ENCODE measurements at regions not wholly inside any gene's neighbourhood (a gene's known extent, or its start where the extent isn't known, plus 50 kb on each side); places are given as distances from the start of the nearest gene placed in this dataset.

DNA sequence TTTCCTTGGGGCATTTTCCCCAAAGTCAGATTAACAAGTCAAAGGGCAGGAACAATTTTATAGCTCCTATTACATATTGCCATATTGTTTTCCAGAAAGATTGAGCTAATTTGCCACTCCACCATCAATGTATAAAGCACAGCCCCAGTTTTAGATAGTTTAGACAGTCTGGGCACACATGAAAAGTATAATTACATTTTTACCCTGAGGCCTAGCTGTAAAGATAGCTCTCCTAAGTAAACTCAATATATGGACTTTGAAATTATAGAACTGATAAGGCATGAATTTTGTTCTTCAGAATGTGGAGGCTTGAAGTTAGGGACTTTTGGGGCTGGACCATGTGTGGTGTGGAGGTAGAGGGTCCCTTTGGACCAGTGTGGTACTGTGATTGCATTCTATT, 166.0 kb downstream of the FHIP1A start:
- TF ChIP-seq, protein P1, sequence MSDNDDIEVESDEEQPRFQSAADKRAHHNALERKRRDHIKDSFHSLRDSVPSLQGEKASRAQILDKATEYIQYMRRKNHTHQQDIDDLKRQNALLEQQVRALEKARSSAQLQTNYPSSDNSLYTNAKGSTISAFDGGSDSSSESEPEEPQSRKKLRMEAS (IDR thresholded peaks at IDR 0.05), result no peak
- TF ChIP-seq, protein P2, sequence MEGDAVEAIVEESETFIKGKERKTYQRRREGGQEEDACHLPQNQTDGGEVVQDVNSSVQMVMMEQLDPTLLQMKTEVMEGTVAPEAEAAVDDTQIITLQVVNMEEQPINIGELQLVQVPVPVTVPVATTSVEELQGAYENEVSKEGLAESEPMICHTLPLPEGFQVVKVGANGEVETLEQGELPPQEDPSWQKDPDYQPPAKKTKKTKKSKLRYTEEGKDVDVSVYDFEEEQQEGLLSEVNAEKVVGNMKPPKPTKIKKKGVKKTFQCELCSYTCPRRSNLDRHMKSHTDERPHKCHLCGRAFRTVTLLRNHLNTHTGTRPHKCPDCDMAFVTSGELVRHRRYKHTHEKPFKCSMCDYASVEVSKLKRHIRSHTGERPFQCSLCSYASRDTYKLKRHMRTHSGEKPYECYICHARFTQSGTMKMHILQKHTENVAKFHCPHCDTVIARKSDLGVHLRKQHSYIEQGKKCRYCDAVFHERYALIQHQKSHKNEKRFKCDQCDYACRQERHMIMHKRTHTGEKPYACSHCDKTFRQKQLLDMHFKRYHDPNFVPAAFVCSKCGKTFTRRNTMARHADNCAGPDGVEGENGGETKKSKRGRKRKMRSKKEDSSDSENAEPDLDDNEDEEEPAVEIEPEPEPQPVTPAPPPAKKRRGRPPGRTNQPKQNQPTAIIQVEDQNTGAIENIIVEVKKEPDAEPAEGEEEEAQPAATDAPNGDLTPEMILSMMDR (IDR thresholded peaks at IDR 0.05 in 2 of 3, conservative IDR thresholded peaks at IDR 0.05 in 1 of 3; ENCODE audit: borderline replicate concordance in 1 of 3, insufficient read depth in 1 of 3, low read depth in 2 of 3, low read length in 2 of 3), result no peak
- no peak for TF ChIP-seq EZH2 (IDR thresholded peaks at IDR 0.05)
- no peak for TF ChIP-seq ZFX (IDR thresholded peaks at IDR 0.05)
- no peak for TF ChIP-seq CBX3 (IDR thresholded peaks at IDR 0.05; ENCODE audit: low read depth)
- TF ChIP-seq SIN3A (IDR thresholded peaks at IDR 0.05; ENCODE audit: low read depth), result no peak
- no peak for TF ChIP-seq JUND (IDR thresholded peaks at IDR 0.05)
- no peak for TF ChIP-seq SRF (IDR thresholded peaks at IDR 0.05; ENCODE audit: low read depth)
- TF ChIP-seq RAD21 (IDR thresholded peaks at IDR 0.05; ENCODE audit: low read depth), result no peak
- H2AFZ ChIP-seq (ENCODE audit: low read depth, low read length, poor library complexity, severe bottlenecking), result no peak overlapping the region
- ATAC-seq, result no peak
- H3K4me3 ChIP-seq (replicated peaks in 1 of 2; ENCODE audit: low read depth in 1 of 2, low read length in 2 of 2), result no peak overlapping the region
- H3K9ac ChIP-seq (ENCODE audit: low read length), result no peak overlapping the region
- ChIA-PET RAD21 (ENCODE audit: low non-redundant PET in 1 of 2, low total read pairs in 2 of 2, uncharacterized antibody in 2 of 2, unreplicated experiment in 2 of 2) (no interaction called here), POLR2A (no interaction called here), CTCF (no interaction called here)
- H3K79me2 ChIP-seq (ENCODE audit: insufficient read depth, low read length), result no peaks in the 10 kb centered on the region
- H3K9me3 ChIP-seq (ENCODE audit: control insufficient read depth in 1 of 2, insufficient read depth in 1 of 2, low read depth in 1 of 2, low read length in 2 of 2), result no peaks in the 10 kb centered on the region
- no peaks in the 10 kb centered on the region for H3K36me3 ChIP-seq (ENCODE audit: control insufficient read depth in 1 of 2, insufficient read depth in 2 of 2, low read length in 2 of 2)
- no peaks in the 10 kb centered on the region for H3K27me3 ChIP-seq (ENCODE audit: insufficient read depth, low read length)
- H3K27ac ChIP-seq (ENCODE audit: low read depth, low read length), result no peak overlapping the region
- no TSS peak for BruUV-seq (replicated peaks)
- H3K4me1 ChIP-seq (ENCODE audit: control insufficient read depth in 1 of 2, insufficient read depth in 2 of 2, low read length in 2 of 2), result peaks cover 0 to 5% of the 10 kb centered on the region in 2 experiments; a peak in 1 of 4 replicates
- intact Hi-C loops (cut with micrococcal nuclease), result no loop called here
- no peaks in the 10 kb centered on the region for H4K20me1 ChIP-seq (ENCODE audit: insufficient read depth)
- no peak overlapping the region for H3K4me2 ChIP-seq (ENCODE audit: low read length)
- H3K9me2 ChIP-seq (ENCODE audit: insufficient read depth), result no peaks in the 10 kb centered on the region
- no peak for DNase-seq (ENCODE audit: low read depth, low spot score)

GRCh38 chr4:151575646-151576045, 166.7 kb downstream of the FHIP1A start:
- ATAC-seq, result no peak
- no peak overlapping the region for H3K9ac ChIP-seq (ENCODE audit: low read length)
- no peak overlapping the region for H3K4me3 ChIP-seq (replicated peaks in 1 of 2; ENCODE audit: low read depth in 1 of 2, low read length in 2 of 2)
- RAD21 ChIA-PET (ENCODE audit: low non-redundant PET in 1 of 2, low total read pairs in 2 of 2, uncharacterized antibody in 2 of 2, unreplicated experiment in 2 of 2), result no interaction called here
- no peak overlapping the region for H3K4me2 ChIP-seq (ENCODE audit: low read length)
- CTCF ChIA-PET, result no interaction called here
- no peaks in the 10 kb centered on the region for H3K27me3 ChIP-seq (ENCODE audit: insufficient read depth, low read length)
- peaks cover 0 to 5% of the 10 kb centered on the region in 2 experiments; a peak in 1 of 4 replicates for H3K4me1 ChIP-seq (ENCODE audit: control insufficient read depth in 1 of 2, insufficient read depth in 2 of 2, low read length in 2 of 2)
- no peaks in the 10 kb centered on the region for H3K9me3 ChIP-seq (ENCODE audit: control insufficient read depth in 1 of 2, insufficient read depth in 1 of 2, low read depth in 1 of 2, low read length in 2 of 2)
- H2AFZ ChIP-seq (ENCODE audit: low read depth, low read length, poor library complexity, severe bottlenecking), result no peak overlapping the region
- H3K27ac ChIP-seq (ENCODE audit: low read depth, low read length), result no peak overlapping the region
- intact Hi-C loops (cut with micrococcal nuclease), result no loop called here
- H3K79me2 ChIP-seq (ENCODE audit: insufficient read depth, low read length), result no peaks in the 10 kb centered on the region
- DNase-seq (ENCODE audit: low read depth, low spot score), result no peak
- POLR2A ChIA-PET, result no interaction called here
- no peaks in the 10 kb centered on the region for H3K9me2 ChIP-seq (ENCODE audit: insufficient read depth)
- H3K36me3 ChIP-seq (ENCODE audit: control insufficient read depth in 1 of 2, insufficient read depth in 2 of 2, low read length in 2 of 2), result no peaks in the 10 kb centered on the region
- TF ChIP-seq EZH2phosphoT487 (IDR thresholded peaks at IDR 0.05; ENCODE audit: borderline replicate concordance), result no peak
- TF ChIP-seq SIN3A (IDR thresholded peaks at IDR 0.05; ENCODE audit: low read depth), result no peak
- TF ChIP-seq, protein P3, sequence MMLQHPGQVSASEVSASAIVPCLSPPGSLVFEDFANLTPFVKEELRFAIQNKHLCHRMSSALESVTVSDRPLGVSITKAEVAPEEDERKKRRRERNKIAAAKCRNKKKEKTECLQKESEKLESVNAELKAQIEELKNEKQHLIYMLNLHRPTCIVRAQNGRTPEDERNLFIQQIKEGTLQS (IDR thresholded peaks at IDR 0.05), result no peak
- TF ChIP-seq RAD21 (IDR thresholded peaks at IDR 0.05; ENCODE audit: low read depth), result no peak
- TF ChIP-seq CBX3 (IDR thresholded peaks at IDR 0.05; ENCODE audit: low read depth), result no peak
- TF ChIP-seq, protein P2 (IDR thresholded peaks at IDR 0.05 in 2 of 3, conservative IDR thresholded peaks at IDR 0.05 in 1 of 3; ENCODE audit: borderline replicate concordance in 1 of 3, insufficient read depth in 1 of 3, low read depth in 2 of 3, low read length in 2 of 3), result no peak
- no peak for TF ChIP-seq POLR2A (IDR thresholded peaks at IDR 0.05; ENCODE audit: borderline replicate concordance, extremely low read depth, insufficient read depth, insufficient read length)
- TF ChIP-seq ELF1 (IDR thresholded peaks at IDR 0.05; ENCODE audit: borderline replicate concordance, low read depth), result no peak
- no TSS peak for BruUV-seq (replicated peaks)
- H4K20me1 ChIP-seq (ENCODE audit: insufficient read depth), result no peaks in the 10 kb centered on the region
